Adrenal gland (tissue), 9 donors: ENCODE measurements at regions not wholly inside any gene's neighbourhood (a gene's known extent, or its start where the extent isn't known, plus 50 kb on each side); places are given as distances from the start of the nearest gene placed in this dataset.
A peak's percentile ranks its signal among the peaks of the same experiment; 100 is the strongest.

Experiments
- DNase-seq, 7 donors: peaks; one replicate each; pipeline ENCODE4 v3.0.0-alpha.2; 2019 to 2020
- H3K27ac ChIP-seq, 5 donors: fragments of 200-600 bp; sonication (generic) in 4 of 5; 1 replicate in 3 of 5; 2 replicates in 2 of 5; pipeline versions ENCODE4 v1.5.1 to v1.8.0; 2016 to 2020; ENCODE audit warnings: mild to moderate bottlenecking in 1 of 5
- H3K27me3 ChIP-seq: fragments of 200-600 bp; 2 replicates; pipeline ENCODE4 v1.8.0; 2021
- H3K36me3 ChIP-seq, 2 donors: fragments of 200-600 bp; replicated peaks in 1 of 2; 1 replicate in 1 of 2; 2 replicates in 1 of 2; pipeline versions ENCODE4 v1.5.1 to v1.8.0; 2018 to 2022
- H3K4me1 ChIP-seq, 2 donors: fragments of 200-600 bp; replicated peaks in 1 of 2; 1 replicate in 1 of 2; 2 replicates in 1 of 2; pipeline versions ENCODE4 v1.5.1 to v1.8.0; 2018 to 2021
- H3K4me3 ChIP-seq, 4 donors: fragments of 200-600 bp; sonication (generic) in 3 of 4; one replicate each; pipeline ENCODE4 v1.5.1; 2016 to 2018
- H3K9me3 ChIP-seq, 3 donors: fragments of 200-600 bp; sonication (generic) in 1 of 3; replicated peaks in 1 of 3; 1 replicate in 2 of 3; 2 replicates in 1 of 3; pipeline versions ENCODE4 v1.5.1 to v1.8.0; 2016 to 2021
- CTCF ChIP-seq, 6 experiments: fragments of 450-650 bp in 4 of 6; fragments of 200-600 bp in 2 of 6; sonication (generic) in 1 of 6; IDR thresholded peaks; 1 replicate in 5 of 6; 2 replicates in 1 of 6; pipeline versions ENCODE4 v1.5.1 to v1.8.0; 2016 to 2021; ENCODE audit warnings: antibody characterized with exemption in 6 of 6, mild to moderate bottlenecking in 2 of 6, moderate library complexity in 1 of 6
- POLR2A ChIP-seq, 2 donors: fragments of 450-650 bp; IDR thresholded peaks; one replicate each; pipeline ENCODE4 v1.6.1; 2017; ENCODE audit warnings: antibody characterized with exemption in 2 of 2, mild to moderate bottlenecking in 2 of 2, moderate library complexity in 1 of 2
- WGBS, 4 donors: extraction: QIAGEN DNeasy Blood & Tissue Kit in 2 of 4; methylation state at CpG; one replicate each; pipeline versions ENCODE4 v1.1.5 to v1.1.7; 2013 to 2017; 5-methylcytosine and 5-hydroxymethylcytosine counted together
- intact Hi-C, 2 donors: fragments of 100-400 bp; cut with DNase I; formaldehyde crosslinking; loops; one replicate each; pipeline versions ENCODE4 v1.14.1 to v1.15.0; 2022 to 2023
- donor health status: healthy with polysubstance abuse.
- donor health status: Bipolar disorder and iron deficiency.
- donor health status: DM: yes; HTN: yes; CAD: no.
- donor health status: DM: no; HTN: no; CAD: no.
- donor health status: DM: no; HTN: no; CAD: no.

GRCh38 chr10:130952086-130952485, 359.4 kb downstream of the TCERG1L start:
- no peak for TF ChIP-seq CTCF (IDR thresholded peaks at IDR 0.05)
- TF ChIP-seq POLR2A (IDR thresholded peaks at IDR 0.05): no peak
- H3K9me3 ChIP-seq: no peaks in the 10 kb centered on the region
- WGBS, 4 donors: 90 to 96% (median 92%) methylated on average over 5 of the region's 5 CpGs
- no peak overlapping the region for H3K4me3 ChIP-seq
- intact Hi-C loops: no loop called here
- no peak overlapping the region for H3K27ac ChIP-seq
- no peaks in the 10 kb centered on the region for H3K27me3 ChIP-seq
- H3K4me1 ChIP-seq: no peaks in the 10 kb centered on the region
- no peak for DNase-seq
- no peaks in the 10 kb centered on the region for H3K36me3 ChIP-seq

GRCh38 chr10:130954326-130954905, 357.1 kb downstream of the TCERG1L start:
- intact Hi-C loops: no loop called here
- Histone ChIP-seq H3K27ac (no peak overlapping the region), H3K36me3 (no peaks in the 10 kb centered on the region), H3K27me3 (no peaks in the 10 kb centered on the region), H3K4me3 (no peak overlapping the region), H3K4me1 (no peaks in the 10 kb centered on the region), H3K9me3 (no peaks in the 10 kb centered on the region)
- peak in 1 of 7 donors; percentile 39 for DNase-seq
- TF ChIP-seq CTCF (IDR thresholded peaks at IDR 0.05): no peak
- TF ChIP-seq POLR2A (IDR thresholded peaks at IDR 0.05): no peak
- WGBS, 4 donors: 73 to 78% (median 74%) methylated on average over 8 of the region's 8 CpGs

- 57 to 78% (median 75%) methylated on average over 8 of the region's 8 CpGs for WGBS, 4 donors
- no peak for TF ChIP-seq POLR2A (IDR thresholded peaks at IDR 0.05)
- TF ChIP-seq CTCF (IDR thresholded peaks at IDR 0.05): no peak
- Histone ChIP-seq H3K4me3 (no peak overlapping the region), H3K9me3 (no peaks in the 10 kb centered on the region), H3K27me3 (no peaks in the 10 kb centered on the region), H3K27ac (no peak overlapping the region), H3K4me1 (no peaks in the 10 kb centered on the region), H3K36me3 (no peaks in the 10 kb centered on the region)
- DNase-seq: peak in 1 of 7 donors; percentile 25
- intact Hi-C loops: no loop called here
These were observed 355.3 kb downstream of the TCERG1L start for GRCh38 chr10:130956251-130956650.

- WGBS, 4 donors: 55 to 79% (median 66%) methylated on average over 5 of the region's 5 CpGs
- TF ChIP-seq CTCF (IDR thresholded peaks at IDR 0.05) (no peak), POLR2A (IDR thresholded peaks at IDR 0.05) (no peak)
- peak in 1 of 7 donors; percentile 35 for DNase-seq
- intact Hi-C loops: no loop called here
- Histone ChIP-seq H3K27me3 (peaks cover under 1% of the 10 kb centered on the region), H3K36me3 (no peaks in the 10 kb centered on the region), H3K4me1 (no peaks in the 10 kb centered on the region), H3K9me3 (no peaks in the 10 kb centered on the region), H3K27ac (no peak overlapping the region), H3K4me3 (no peak overlapping the region)
These were observed 354.1 kb downstream of the TCERG1L start for GRCh38 chr10:130957423-130957822.
